ENCODE measurements at regions not wholly inside any gene's neighbourhood (a gene's known extent, or its start where the extent isn't known, plus 50 kb on each side); places are given as distances from the start of the nearest gene placed in this dataset.

DNA sequence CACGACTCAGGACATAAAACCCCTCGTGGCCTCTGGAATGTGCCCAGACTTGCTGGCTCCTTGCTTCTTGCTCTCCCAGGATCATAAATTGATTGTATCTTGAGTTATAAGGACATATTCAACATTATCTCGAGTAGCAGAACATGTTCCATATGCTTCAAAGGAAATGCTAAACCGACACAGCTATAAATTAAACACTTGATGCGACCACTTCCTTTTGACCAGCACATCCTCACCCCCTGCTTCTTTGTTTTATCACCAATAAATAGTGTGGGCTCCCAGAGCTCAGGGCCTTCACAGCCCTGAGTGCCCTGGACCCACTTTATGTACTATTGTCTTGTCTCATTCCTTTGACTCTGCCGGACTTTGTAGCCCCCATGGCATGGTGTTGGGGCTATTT is 157.0 kb upstream of the PABPC3 start:
- TF ChIP-seq, protein P1, sequence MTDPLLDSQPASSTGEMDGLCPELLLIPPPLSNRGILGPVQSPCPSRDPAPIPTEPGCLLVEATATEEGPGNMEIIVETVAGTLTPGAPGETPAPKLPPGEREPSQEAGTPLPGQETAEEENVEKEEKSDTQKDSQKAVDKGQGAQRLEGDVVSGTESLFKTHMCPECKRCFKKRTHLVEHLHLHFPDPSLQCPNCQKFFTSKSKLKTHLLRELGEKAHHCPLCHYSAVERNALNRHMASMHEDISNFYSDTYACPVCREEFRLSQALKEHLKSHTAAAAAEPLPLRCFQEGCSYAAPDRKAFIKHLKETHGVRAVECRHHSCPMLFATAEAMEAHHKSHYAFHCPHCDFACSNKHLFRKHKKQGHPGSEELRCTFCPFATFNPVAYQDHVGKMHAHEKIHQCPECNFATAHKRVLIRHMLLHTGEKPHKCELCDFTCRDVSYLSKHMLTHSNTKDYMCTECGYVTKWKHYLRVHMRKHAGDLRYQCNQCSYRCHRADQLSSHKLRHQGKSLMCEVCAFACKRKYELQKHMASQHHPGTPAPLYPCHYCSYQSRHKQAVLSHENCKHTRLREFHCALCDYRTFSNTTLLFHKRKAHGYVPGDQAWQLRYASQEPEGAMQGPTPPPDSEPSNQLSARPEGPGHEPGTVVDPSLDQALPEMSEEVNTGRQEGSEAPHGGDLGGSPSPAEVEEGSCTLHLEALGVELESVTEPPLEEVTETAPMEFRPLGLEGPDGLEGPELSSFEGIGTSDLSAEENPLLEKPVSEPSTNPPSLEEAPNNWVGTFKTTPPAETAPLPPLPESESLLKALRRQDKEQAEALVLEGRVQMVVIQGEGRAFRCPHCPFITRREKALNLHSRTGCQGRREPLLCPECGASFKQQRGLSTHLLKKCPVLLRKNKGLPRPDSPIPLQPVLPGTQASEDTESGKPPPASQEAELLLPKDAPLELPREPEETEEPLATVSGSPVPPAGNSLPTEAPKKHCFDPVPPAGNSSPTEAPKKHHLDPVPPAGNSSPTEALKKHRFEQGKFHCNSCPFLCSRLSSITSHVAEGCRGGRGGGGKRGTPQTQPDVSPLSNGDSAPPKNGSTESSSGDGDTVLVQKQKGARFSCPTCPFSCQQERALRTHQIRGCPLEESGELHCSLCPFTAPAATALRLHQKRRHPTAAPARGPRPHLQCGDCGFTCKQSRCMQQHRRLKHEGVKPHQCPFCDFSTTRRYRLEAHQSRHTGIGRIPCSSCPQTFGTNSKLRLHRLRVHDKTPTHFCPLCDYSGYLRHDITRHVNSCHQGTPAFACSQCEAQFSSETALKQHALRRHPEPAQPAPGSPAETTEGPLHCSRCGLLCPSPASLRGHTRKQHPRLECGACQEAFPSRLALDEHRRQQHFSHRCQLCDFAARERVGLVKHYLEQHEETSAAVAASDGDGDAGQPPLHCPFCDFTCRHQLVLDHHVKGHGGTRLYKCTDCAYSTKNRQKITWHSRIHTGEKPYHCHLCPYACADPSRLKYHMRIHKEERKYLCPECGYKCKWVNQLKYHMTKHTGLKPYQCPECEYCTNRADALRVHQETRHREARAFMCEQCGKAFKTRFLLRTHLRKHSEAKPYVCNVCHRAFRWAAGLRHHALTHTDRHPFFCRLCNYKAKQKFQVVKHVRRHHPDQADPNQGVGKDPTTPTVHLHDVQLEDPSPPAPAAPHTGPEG (CRISPR knock-in tag; IDR thresholded peaks at IDR 0.05): no peak
- TF ChIP-seq CBX2 (IDR thresholded peaks at IDR 0.05; ENCODE audit: low read depth, low read length) (no peak), CBX2 (CRISPR knock-in tag; IDR thresholded peaks at IDR 0.05; ENCODE audit: low read depth) (no peak), TBP (CRISPR knock-in tag; IDR thresholded peaks at IDR 0.05) (no peak), EZH2 (conservative IDR thresholded peaks at IDR 0.05; ENCODE audit: low read depth, low read length) (no peak), YY1 (IDR thresholded peaks at IDR 0.05; ENCODE audit: insufficient read depth, insufficient replicate concordance, low read depth, low read length) (no peak), EP300 (IDR thresholded peaks at IDR 0.05; ENCODE audit: low read depth in 2 of 2, low read length in 2 of 2) (no peak), EP300 (CRISPR knock-in tag; IDR thresholded peaks at IDR 0.05; ENCODE audit: borderline replicate concordance) (no peak), REST (IDR thresholded peaks at IDR 0.05; ENCODE audit: borderline replicate concordance in 1 of 2, low read depth in 1 of 2, low read length in 2 of 2) (no peak)
